HG03066 (cell line): ENCODE measurements at regions not wholly inside any gene's neighbourhood (a gene's known extent, or its start where the extent isn't known, plus 50 kb on each side); places are given as distances from the start of the nearest gene placed in this dataset.
A peak's percentile ranks its signal among the peaks of the same experiment; 100 is the strongest.

ENCODE experiments used
- ATAC-seq: cut with Tn5 transposase; IDR thresholded peaks from one replicate; pipeline ENCODE4 v1.9.1; 2021; ENCODE audit warnings: low read depth; ENCODE audit not compliant: unreplicated experiment

- ATAC-seq: peak; percentile 72
Observed at GRCh38 chr1:235011599-235012435, 116.8 kb downstream of the TOMM20 start.

DNA sequence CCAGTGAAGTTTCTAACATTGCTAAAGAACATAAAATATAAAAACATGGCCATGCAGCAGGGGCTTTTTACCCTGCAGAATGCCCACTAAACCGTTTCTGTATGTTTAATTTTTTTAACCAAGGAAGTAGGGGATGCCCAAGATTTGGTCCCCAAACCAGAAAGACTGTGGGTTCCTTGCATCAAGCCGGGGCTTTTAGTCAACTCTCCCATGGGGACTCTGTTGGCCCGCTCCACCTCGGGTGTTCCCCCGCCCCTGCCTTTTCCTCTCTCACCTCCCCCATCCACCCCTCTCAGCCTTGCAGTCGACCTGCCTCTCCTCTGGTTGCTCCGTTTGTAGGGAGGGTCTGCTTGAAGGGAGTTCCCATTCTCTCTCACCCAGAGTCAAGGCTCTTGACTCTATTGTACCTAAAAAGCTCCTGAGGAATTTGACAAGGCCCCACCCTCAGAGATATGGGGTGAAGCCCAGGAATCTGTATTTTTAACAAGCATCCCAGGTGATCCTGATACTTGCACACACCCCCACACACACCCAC is 117.5 kb downstream of the TOMM20 start:
- ATAC-seq: no peak

DNA sequence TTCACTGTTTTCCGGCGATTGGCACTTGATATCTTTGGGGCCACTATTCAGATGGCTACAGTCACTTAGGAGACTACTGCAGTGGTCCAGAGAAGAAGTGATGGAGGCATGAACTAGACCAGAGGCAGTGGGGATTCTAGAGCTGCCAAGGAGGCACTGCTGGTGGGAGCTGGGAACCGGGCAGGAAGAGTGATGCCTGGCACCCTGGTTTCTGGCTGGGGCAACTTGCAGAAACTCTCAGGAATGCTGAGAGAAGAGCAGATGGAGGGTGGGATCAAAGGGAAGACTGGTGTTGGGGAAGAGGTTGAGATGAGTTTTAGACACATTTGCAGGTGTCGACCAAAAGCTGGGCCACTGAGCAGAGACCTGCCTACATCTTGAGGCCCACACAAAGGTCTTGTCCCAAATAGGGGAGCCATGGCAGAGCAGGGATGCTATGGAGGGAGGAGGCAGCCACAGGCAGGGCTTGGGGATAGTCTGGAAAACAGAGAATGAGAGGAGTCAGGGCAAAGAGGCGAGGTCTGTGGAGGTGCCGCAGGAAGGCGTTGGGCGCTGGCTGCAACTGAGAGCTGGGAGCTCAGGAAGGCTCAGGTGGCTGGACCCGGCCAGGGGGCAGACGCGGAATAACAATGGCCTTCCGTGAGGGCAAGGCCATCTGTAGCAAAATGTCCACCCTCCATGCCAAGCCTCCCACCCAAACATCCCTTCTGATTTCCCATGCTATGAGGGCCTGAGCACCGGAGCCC is 118.9 kb downstream of the TOMM20 start:
- no peak for ATAC-seq

GRCh38 chr1:235009074-235009473 is 119.6 kb downstream of the TOMM20 start:
- no peak for ATAC-seq

DNA sequence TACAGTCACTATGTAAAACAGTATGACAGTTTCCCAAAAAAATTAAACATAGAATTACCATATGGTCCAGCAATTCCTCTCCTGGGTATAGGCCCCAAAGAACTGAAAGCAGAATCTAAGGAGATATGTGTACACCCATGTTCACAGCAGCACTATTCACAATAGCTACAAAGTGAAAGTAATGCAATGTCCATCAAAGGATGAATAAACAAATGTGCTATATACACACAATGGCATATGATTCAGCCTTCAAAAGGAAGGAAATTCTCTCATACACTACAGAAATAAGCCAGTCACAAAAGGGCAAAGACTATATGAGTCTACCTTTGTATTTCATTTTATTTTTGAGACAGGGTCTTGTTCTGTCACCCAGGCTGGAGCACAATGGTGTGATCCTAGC is 120.4 kb downstream of the TOMM20 start:
- no peak for ATAC-seq

DNA sequence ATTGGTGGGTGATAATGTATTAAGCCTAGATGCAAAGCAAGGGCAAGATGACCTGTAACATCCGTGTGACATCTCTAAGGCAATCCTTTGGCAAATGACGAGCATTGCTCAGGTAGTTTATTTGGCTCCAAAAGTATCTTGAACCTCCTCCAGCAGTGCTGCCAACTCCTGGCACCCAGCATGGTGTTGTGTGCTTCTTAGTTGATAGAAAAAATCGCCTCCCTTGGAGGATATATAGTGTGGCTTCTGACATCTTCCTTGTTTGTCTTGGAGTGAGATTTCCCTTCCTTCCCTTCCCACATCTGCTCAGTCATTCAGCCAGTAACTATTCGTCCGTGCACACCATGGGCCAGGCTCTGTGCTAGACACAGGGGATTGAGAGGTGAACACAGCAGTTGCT is 121.8 kb downstream of the TOMM20 start:
- no peak for ATAC-seq

DNA sequence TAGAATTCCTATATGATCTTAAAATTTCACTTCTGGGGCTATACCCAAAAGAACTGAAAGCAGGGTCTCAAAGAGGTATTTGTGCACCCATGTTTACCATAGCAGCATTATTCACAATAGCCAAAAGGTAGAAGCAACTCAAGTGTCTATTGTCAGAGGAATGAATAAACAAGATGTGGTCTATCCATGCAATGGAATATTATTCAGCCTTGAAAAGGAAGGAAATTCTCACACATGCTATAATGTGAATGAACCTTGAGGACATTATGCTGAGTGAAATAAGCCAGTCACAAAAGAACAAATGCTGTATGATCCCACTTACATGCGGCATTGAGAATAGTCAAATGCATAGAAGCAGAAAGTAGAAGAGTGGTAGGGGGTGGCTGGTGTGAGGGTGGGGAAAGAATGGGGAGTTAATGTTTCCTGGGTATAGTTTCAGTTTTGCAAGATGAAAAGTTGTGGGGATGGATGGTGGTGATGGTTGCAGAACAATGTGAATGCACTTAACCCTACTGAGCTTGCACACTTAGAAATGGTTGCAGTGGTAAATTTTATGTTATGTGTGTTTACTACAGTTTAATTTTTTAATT is 122.4 kb downstream of the TOMM20 start:
- no peak for ATAC-seq

- no peak for ATAC-seq
Observed at GRCh38 chr1:235004840-235005391, 123.7 kb downstream of the TOMM20 start.

DNA sequence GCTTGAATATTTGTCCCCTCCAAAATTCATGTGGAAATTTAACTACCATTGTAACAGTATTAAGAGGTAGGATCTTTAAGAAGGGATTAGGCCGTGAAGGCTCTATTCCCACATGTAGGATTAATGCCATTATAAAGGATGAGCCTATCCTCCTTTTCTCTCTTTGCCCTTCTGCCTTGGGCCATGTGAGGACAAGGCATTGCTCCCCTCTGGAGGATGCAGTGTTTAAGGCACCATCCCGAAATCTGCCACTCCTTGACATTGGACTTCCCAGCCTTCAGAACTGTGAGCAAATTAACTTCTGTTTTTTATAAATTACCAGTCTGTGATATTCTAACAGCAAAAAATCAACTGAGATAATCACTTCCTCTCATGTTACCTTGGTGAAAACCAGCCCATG is 124.4 kb downstream of the TOMM20 start:
- ATAC-seq: no peak

DNA sequence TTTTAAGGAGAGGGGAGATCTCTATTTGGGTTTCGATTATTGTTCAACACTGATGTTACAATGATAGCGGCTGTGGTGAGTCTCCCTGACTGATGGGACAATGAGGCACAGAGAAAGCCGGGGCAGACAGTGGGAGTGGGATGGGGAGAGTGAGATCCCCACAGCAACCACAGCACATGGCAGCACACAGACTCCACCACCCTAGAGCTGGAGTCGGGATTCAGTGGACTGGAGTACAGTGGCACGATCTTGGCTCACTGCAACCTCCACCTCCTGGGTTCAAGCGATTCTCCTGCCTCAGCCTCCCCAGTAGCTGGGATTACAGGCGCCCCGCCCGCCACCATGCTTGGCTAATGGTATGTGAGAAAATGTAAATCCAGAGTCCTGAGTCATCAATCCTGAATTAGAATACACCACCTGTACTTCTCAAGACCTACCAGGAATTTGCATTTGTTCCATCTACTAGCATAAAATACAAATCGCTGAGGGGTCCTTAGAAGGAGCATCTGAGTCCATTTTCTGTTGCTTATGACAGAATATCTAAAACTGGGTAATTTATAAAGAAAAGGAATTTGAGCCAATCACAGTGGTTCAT is 125.8 kb downstream of the TOMM20 start:
- no peak for ATAC-seq

- no peak for ATAC-seq
Observed at GRCh38 chr1:234999513-234999940, 129.1 kb downstream of the TOMM20 start.

DNA sequence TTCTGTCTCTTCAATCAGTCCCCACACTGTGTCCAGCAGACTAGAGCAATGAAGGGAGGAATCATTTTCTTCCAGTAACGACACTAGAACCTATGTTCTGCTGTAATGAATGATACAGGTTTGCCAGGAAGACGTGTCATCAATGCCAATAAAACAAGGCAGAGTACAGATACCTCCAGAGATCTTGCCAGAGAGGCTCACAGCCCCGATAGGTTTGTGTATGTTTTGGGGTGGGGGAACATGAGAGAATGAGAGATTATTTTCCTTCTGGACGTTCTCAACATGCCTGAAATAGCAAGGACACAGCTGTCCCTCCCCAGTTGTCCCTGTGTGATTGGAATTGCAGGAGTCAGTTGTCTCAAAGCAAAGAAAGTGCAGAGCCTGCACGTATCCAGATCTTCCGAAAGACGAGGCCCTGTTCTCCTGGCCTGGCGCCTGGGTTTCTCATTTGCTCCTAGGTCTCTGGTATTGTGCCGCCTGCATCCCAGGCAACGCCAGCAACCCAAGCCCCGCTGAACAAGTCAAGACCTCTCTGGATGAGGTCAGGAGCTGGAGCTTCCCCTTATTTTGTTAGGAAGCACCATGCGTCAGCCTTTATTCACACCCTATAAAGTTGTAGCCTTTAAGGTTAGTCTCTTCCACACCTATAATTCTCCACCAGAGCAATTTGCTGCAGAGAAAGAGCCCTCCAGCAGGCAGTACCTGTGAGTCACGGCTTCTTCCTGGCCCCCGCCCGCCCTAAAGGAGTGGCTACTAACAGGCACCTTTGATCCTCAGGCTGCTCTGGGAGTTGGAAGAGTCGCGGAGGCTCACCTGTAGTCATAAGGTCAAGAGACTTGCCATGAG is 130.5 kb downstream of the TOMM20 start:
- ATAC-seq: no peak

- no peak for ATAC-seq
Observed at GRCh38 chr1:234997201-234997895, 131.3 kb downstream of the TOMM20 start.

- no peak for ATAC-seq
Observed at GRCh38 chr1:234996245-234996757, 132.3 kb downstream of the TOMM20 start.

DNA sequence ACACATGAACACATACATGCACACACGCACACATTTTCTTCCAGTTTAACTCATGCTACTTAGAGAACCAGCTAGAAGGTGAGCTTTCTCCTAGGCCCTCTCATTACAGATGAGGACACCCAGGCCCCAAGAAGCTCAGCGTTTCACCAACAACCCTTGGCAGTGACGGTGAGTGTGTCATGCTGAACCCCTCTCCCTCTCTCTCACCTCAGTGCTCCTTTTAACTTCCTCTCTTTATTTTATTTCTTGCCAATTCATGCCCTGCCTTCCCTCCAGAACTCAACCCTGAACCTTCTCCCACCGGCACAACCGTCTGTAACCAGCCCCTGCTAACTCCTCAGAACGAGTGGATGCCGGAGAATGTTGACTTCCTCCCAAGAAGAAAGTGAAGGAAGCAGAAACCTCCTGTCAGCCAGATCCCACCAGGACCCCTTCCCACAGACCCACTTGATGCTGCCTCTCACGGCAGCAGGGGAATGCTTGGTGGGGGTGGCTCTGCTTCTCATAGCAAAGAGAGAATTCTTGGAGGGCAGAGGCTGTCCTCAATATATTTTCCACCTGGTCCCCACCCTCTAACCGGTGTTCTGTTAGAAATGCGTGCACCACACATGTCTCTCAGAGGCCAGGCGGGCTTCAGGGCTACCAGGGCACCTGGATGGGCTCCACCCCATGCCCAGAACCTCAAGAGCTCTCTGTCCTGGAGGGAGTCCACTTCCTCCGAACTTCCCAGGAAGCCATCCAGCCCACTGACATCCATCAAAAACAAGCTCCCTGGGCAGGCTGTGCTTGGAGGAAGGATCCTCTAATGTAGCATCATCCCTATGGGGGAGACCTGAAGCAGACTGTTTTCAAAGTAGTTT is 134.0 kb downstream of the TOMM20 start:
- no peak for ATAC-seq

- ATAC-seq: no peak
Observed at GRCh38 chr1:234992065-234992464, 136.6 kb downstream of the TOMM20 start.

- ATAC-seq: no peak
Observed at GRCh38 chr1:234990874-234991801, 137.5 kb downstream of the TOMM20 start.
